ENCODE measurements at regions not wholly inside any gene's neighbourhood (a gene's known extent, or its start where the extent isn't known, plus 50 kb on each side); places are given as distances from the start of the nearest gene placed in this dataset.

GRCh38 chr18:25510096-25510495, 158.1 kb upstream of the ZNF521 start:
- H3K9me2 ChIP-seq (replicated peaks; ENCODE audit: low read length): no peaks in the 10 kb centered on the region
- DNase-seq (no peak), ATAC-seq (no peak)
- TF ChIP-seq EZH2 (IDR thresholded peaks at IDR 0.05; ENCODE audit: low read length, unreplicated experiment): no peak
- no peak for TF ChIP-seq EZH2phosphoT487 (IDR thresholded peaks at IDR 0.05; ENCODE audit: borderline replicate concordance, low read length)
- TF ChIP-seq CTCF (conservative IDR thresholded peaks at IDR 0.05; ENCODE audit: low read depth, low read length): no peak
- H3K27ac ChIP-seq (ENCODE audit: low read length): no peak overlapping the region
- no peaks in the 10 kb centered on the region for H4K20me1 ChIP-seq (ENCODE audit: low read length)
- H3K9me3 ChIP-seq (ENCODE audit: low read length): no peaks in the 10 kb centered on the region
- ChIA-PET CTCF (no interaction called here), POLR2A (ENCODE audit: unreplicated experiment) (no interaction called here)
- no TSS peak for BruUV-seq (replicated peaks)
- no peak overlapping the region for H3K9ac ChIP-seq (ENCODE audit: low read length)
- H3F3A ChIP-seq (ENCODE audit: low read length, unreplicated experiment): no peaks in the 10 kb centered on the region
- no peaks in the 10 kb centered on the region for H3K79me2 ChIP-seq (ENCODE audit: low read length)
- no peak overlapping the region for H2AFZ ChIP-seq (ENCODE audit: low read length)
- no peak overlapping the region for H3K4me2 ChIP-seq (ENCODE audit: low read length)
- no peaks in the 10 kb centered on the region for H3K36me3 ChIP-seq (ENCODE audit: low read depth, low read length)
- H3K27me3 ChIP-seq (ENCODE audit: low read length): peaks cover 20% of the 10 kb centered on the region; the same call in 1 of the 2 replicates
- no peak overlapping the region for H3K4me3 ChIP-seq (ENCODE audit: low read length)
- H3K4me1 ChIP-seq (ENCODE audit: insufficient read depth, low read length): no peaks in the 10 kb centered on the region
- intact Hi-C loops (cut with micrococcal nuclease): no loop called here

GRCh38 chr18:25503567-25504081, 151.7 kb upstream of the ZNF521 start:
- peak; percentile 42 for DNase-seq

More at GRCh38 chr18:25503567-25504081, 151.7 kb upstream of the ZNF521 start:
- Histone ChIP-seq H3K27me3 (ENCODE audit: low read length) (peaks cover 46% of the 10 kb centered on the region; the same call in 1 of the 2 replicates), H3K9ac (ENCODE audit: low read length) (no peak overlapping the region), H2AFZ (ENCODE audit: low read length) (peak overlapping the region; percentile 4; the same call in 1 of the 2 replicates), H3K27ac (ENCODE audit: low read length) (no peak overlapping the region), H4K20me1 (ENCODE audit: low read length) (no peaks in the 10 kb centered on the region), H3F3A (ENCODE audit: low read length, unreplicated experiment) (no peaks in the 10 kb centered on the region), H3K4me1 (ENCODE audit: insufficient read depth, low read length) (no peaks in the 10 kb centered on the region), H3K79me2 (ENCODE audit: low read length) (no peaks in the 10 kb centered on the region), H3K9me2 (replicated peaks; ENCODE audit: low read length) (no peaks in the 10 kb centered on the region), H3K36me3 (ENCODE audit: low read depth, low read length) (no peaks in the 10 kb centered on the region), H3K4me2 (ENCODE audit: low read length) (peak overlapping the region; percentile 51), H3K4me3 (ENCODE audit: low read length) (0 out of 2 replicates have a peak overlapping the region, but pooled peaks have one; percentile 11), H3K9me3 (ENCODE audit: low read length) (no peaks in the 10 kb centered on the region)
- POLR2A ChIA-PET (ENCODE audit: unreplicated experiment): no interaction called here
- TF ChIP-seq EZH2 (IDR thresholded peaks at IDR 0.05; ENCODE audit: low read length, unreplicated experiment) (no peak), EZH2phosphoT487 (IDR thresholded peaks at IDR 0.05; ENCODE audit: borderline replicate concordance, low read length) (no peak), CTCF (conservative IDR thresholded peaks at IDR 0.05; ENCODE audit: low read depth, low read length) (no peak)
- no peak for ATAC-seq
- CTCF ChIA-PET: no interaction called here
- BruUV-seq (replicated peaks): no TSS peak
- intact Hi-C loops (cut with micrococcal nuclease): no loop called here
